WERI-Rb-1 (cell line): ENCODE measurements at regions not wholly inside any gene's neighbourhood (a gene's known extent, or its start where the extent isn't known, plus 50 kb on each side); places are given as distances from the start of the nearest gene placed in this dataset.
A peak's percentile ranks its signal among the peaks of the same experiment; 100 is the strongest.

Experiments used
- DNase-seq: peaks from one replicate; pipeline ENCODE4 v3.0.0-alpha.2; 2020
- H3K27ac ChIP-seq: fragments of 250-450 bp; sonication (Bioruptor Pico); 2 replicates; pipeline ENCODE4 v1.5.1; 2020; ENCODE audit warnings: mild to moderate bottlenecking, moderate library complexity
- H3K27me3 ChIP-seq: fragments of 250-450 bp; sonication (Bioruptor Pico); 2 replicates; pipeline ENCODE4 v1.5.1; 2021; ENCODE audit warnings: mild to moderate bottlenecking, low read depth, moderate library complexity; ENCODE audit not compliant: insufficient read depth, severe bottlenecking
- H3K36me3 ChIP-seq: fragments of 250-450 bp; sonication (Bioruptor Pico); 2 replicates; pipeline ENCODE4 v1.5.1; 2020; ENCODE audit warnings: mild to moderate bottlenecking, moderate library complexity
- H3K4me3 ChIP-seq: 2 replicates; pipeline ENCODE4 v1.5.1; 2011; ENCODE audit warnings: low read depth, mild to moderate bottlenecking, control low read depth, low read length
- H3K9me3 ChIP-seq: fragments of 250-450 bp; sonication (Bioruptor Pico); 2 replicates; pipeline ENCODE4 v1.5.1; 2021; ENCODE audit warnings: mild to moderate bottlenecking, moderate library complexity; ENCODE audit not compliant: severe bottlenecking
- TF ChIP-seq, protein P1 (sequence below): IDR thresholded peaks from 2 replicates; pipeline ENCODE4 v1.5.1; 2011; ENCODE audit warnings: low read depth, mild to moderate bottlenecking, control low read depth, inconsistent platforms, low read length

DNA sequence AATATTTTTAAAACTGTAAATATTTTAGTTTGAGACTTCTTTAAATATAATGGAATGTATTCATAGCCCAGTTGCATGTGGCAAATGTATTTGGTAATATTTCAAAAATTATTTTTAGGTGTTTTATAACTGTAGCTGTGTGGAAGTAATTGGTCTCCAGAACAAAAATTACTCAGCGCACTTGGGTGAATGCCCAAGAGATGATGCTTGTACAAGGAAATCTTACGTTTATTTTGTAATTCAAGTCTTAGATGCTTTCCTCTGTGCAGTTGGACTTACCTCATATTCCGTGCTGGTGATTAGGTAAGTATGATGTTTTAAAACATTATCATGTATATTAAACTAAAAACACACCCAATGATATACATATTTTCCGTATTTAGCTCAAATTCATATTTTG lies 76.7 kb upstream of the SLCO1B1 start:
- H3K27me3 ChIP-seq: no peaks in the 10 kb centered on the region
- TF ChIP-seq, protein P1, sequence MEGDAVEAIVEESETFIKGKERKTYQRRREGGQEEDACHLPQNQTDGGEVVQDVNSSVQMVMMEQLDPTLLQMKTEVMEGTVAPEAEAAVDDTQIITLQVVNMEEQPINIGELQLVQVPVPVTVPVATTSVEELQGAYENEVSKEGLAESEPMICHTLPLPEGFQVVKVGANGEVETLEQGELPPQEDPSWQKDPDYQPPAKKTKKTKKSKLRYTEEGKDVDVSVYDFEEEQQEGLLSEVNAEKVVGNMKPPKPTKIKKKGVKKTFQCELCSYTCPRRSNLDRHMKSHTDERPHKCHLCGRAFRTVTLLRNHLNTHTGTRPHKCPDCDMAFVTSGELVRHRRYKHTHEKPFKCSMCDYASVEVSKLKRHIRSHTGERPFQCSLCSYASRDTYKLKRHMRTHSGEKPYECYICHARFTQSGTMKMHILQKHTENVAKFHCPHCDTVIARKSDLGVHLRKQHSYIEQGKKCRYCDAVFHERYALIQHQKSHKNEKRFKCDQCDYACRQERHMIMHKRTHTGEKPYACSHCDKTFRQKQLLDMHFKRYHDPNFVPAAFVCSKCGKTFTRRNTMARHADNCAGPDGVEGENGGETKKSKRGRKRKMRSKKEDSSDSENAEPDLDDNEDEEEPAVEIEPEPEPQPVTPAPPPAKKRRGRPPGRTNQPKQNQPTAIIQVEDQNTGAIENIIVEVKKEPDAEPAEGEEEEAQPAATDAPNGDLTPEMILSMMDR: no peak
- H3K9me3 ChIP-seq: no peaks in the 10 kb centered on the region
- no peak overlapping the region for H3K27ac ChIP-seq
- DNase-seq: no peak
- no peak overlapping the region for H3K4me3 ChIP-seq
- H3K36me3 ChIP-seq: no peaks in the 10 kb centered on the region

GRCh38 chr12:21065845-21066244 lies 65.1 kb upstream of the SLCO1B1 start:
- Histone ChIP-seq H3K4me3 (no peak overlapping the region), H3K9me3 (no peaks in the 10 kb centered on the region), H3K27ac (no peak overlapping the region), H3K27me3 (no peaks in the 10 kb centered on the region), H3K36me3 (no peaks in the 10 kb centered on the region)
- TF ChIP-seq, protein P1: 0 out of 2 replicates have a peak, but pooled peaks have one; percentile 32
- DNase-seq: peak; percentile 5

DNA sequence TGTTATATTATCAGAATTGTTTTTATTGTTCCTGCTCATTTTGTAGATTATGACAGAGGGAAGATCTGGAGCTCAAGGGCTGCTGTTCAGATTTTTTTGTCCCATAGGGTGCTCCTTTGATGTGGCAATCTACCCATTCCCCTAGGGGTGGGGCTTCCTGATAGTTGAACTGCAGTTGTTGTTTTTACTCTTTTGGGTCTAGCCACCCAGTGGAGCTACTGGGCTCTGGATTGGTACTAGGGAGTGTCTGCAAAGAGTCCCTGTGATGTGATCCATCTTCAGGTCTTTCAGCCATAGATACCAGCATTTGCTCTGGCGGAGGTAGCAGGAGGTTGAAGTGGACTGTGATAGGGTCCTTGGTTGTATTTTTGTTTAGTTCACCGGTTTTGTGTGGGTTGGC lies 57.9 kb upstream of the SLCO1B1 start:
- no peaks in the 10 kb centered on the region for H3K27me3 ChIP-seq
- TF ChIP-seq, protein P1: no peak
- no peaks in the 10 kb centered on the region for H3K9me3 ChIP-seq
- H3K36me3 ChIP-seq: no peaks in the 10 kb centered on the region
- H3K4me3 ChIP-seq: no peak overlapping the region
- no peak for DNase-seq
- H3K27ac ChIP-seq: no peak overlapping the region

DNA sequence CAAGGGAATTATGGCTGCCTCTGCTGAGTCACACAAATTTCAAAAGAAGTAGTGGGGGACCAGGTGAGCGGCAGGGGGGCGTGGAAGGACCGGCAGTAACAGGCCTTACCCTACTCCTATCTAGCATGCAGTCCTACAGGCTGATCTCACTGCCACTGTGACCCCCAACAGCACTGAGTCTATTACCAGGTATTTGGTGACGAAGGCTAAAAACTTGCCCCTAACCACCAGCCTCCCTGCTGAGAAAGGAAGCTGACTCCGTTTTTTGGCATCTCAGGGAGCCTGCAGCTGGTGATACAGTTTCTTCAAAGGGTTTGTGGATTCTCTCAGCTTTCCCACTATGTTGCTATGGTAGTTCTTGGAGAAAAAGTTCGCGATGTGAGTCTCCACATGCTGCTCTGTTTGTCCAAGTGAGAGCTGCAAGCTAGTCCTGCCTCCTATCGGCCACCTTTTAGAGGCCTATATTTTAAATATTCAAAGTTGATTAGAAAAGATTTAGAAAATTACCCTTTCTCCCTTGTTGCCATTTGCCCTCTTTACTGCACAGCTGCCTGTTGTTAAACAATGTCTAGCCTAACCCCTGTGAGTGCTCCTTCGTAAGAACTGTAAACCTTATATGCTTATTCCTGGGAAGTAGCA lies 57.1 kb upstream of the SLCO1B1 start:
- no peak for DNase-seq
- H3K27ac ChIP-seq: no peak overlapping the region
- TF ChIP-seq, protein P1: no peak
- H3K9me3 ChIP-seq: no peaks in the 10 kb centered on the region
- no peaks in the 10 kb centered on the region for H3K36me3 ChIP-seq
- no peak overlapping the region for H3K4me3 ChIP-seq
- H3K27me3 ChIP-seq: no peaks in the 10 kb centered on the region
